HepG2 (cell line): ENCODE measurements at regions not wholly inside any gene's neighbourhood (a gene's known extent, or its start where the extent isn't known, plus 50 kb on each side); places are given as distances from the start of the nearest gene placed in this dataset.

Experiments used
- PRDM4 ChIP-seq: sonication (generic); formaldehyde crosslinking; IDR thresholded peaks from 2 replicates; pipeline ENCODE4 v1.9.0; 2021; ENCODE audit warnings: missing genetic modification reagents, borderline replicate concordance
- ZBTB33 ChIP-seq: sonication (generic); formaldehyde crosslinking; IDR thresholded peaks from 2 replicates; pipeline ENCODE4 v1.4.0; 2020; ENCODE audit warnings: missing genetic modification reagents
- ZNF639 ChIP-seq: conservative IDR thresholded peaks from 2 replicates; pipeline ENCODE4 v1.6.1; 2018; ENCODE audit warnings: missing genetic modification reagents

- TF ChIP-seq ZBTB33 (CRISPR knock-in tag) (no peak), PRDM4 (CRISPR knock-in tag) (no peak), ZNF639 (CRISPR knock-in tag) (no peak)
Measured at GRCh38 chr5:54378707-54379106, 68.3 kb upstream of the ARL15 start.
